H1 (cell line): ENCODE measurements at regions not wholly inside any gene's neighbourhood (a gene's known extent, or its start where the extent isn't known, plus 50 kb on each side); places are given as distances from the start of the nearest gene placed in this dataset.

Experiments used
- CTCF ChIA-PET: fragments of 300-600 bp; sonication (Branson Sonifier 250); formaldehyde crosslinking; loops from one replicate; lab custom pipeline; 2021; ENCODE audit not compliant: partially characterized antibody; lab: Charles Lee
- POLR2A ChIA-PET: fragments of 300-600 bp; sonication (Branson Sonifier 250); formaldehyde crosslinking; loops from one replicate; lab custom pipeline; 2021; ENCODE audit warnings: inconsistent platforms; ENCODE audit not compliant: partially characterized antibody; lab: Charles Lee
- DNase-seq, 2 experiments: peaks; one replicate each; pipeline versions ENCODE4 v3.0.0 to v3.0.0-alpha.2; 2010 to 2022; ENCODE audit warnings: low spot score in 2 of 2, low read depth in 1 of 2, mixed read lengths in 1 of 2
- FAIRE-seq: peaks from 2 replicates; lab custom pipeline; 2011; peaks lifted over from hg19 to GRCh38; lab: Jason Lieb, UNC
- H2AFZ ChIP-seq: 2 replicates; pipeline ENCODE4 v1.8.1; 2012; ENCODE audit warnings: low read length, inconsistent platforms
- H2AK5ac ChIP-seq: 2 replicates; pipeline ENCODE4 v1.6.1; 2013; ENCODE audit warnings: low read depth, low read length
- H2BK120ac ChIP-seq: replicated peaks from 2 replicates; pipeline ENCODE3; 2013; ENCODE audit warnings: low read depth, low read length, inconsistent platforms
- H2BK12ac ChIP-seq: 2 replicates; pipeline ENCODE4 v1.6.1; 2013; ENCODE audit warnings: low read depth, low read length
- H2BK15ac ChIP-seq: 2 replicates; pipeline ENCODE4 v1.6.1; 2013; ENCODE audit warnings: low read length
- H2BK20ac ChIP-seq: 2 replicates; pipeline ENCODE4 v1.6.1; 2013; ENCODE audit warnings: low read length
- H2BK5ac ChIP-seq: 2 replicates; pipeline ENCODE4 v1.6.1; 2013; ENCODE audit warnings: low read depth, low read length
- H3K14ac ChIP-seq: 2 replicates; pipeline ENCODE4 v1.6.1; 2013; ENCODE audit warnings: inconsistent platforms; ENCODE audit not compliant: insufficient read length
- H3K18ac ChIP-seq: 2 replicates; pipeline ENCODE4 v1.6.1; 2013; ENCODE audit warnings: low read length; ENCODE audit errors: extremely low read depth
- H3K23ac ChIP-seq: 2 replicates; pipeline ENCODE4 v1.6.1; 2013; ENCODE audit warnings: inconsistent platforms; ENCODE audit not compliant: insufficient read length
- H3K23me2 ChIP-seq: 2 replicates; pipeline ENCODE4 v1.6.1; 2013; ENCODE audit warnings: low read depth, low read length
- H3K27ac ChIP-seq: 2 replicates; pipeline ENCODE4 v1.6.1; 2011; ENCODE audit warnings: low read depth, low read length, inconsistent platforms
- H3K27me3 ChIP-seq, 4 experiments: replicated peaks in 1 of 4; 1 replicate in 1 of 4; 2 replicates in 3 of 4; pipeline versions ENCODE4 v1.6.1 to v1.8.1; 2011 to 2013; ENCODE audit warnings: low read length in 3 of 4, mild to moderate bottlenecking in 3 of 4, inconsistent platforms in 2 of 4, mixed read lengths in 2 of 4, moderate library complexity in 1 of 4; ENCODE audit not compliant: control insufficient read depth in 3 of 4, insufficient read depth in 3 of 4; ENCODE audit errors: extremely low read depth in 1 of 4
- H3K36me3 ChIP-seq, 4 experiments: 2 replicates each; pipeline versions ENCODE4 v1.6.1 to v1.8.1; 2011 to 2013; ENCODE audit warnings: mild to moderate bottlenecking in 4 of 4, low read length in 3 of 4, moderate library complexity in 2 of 4, control low read depth in 1 of 4, inconsistent platforms in 1 of 4; ENCODE audit not compliant: insufficient read depth in 4 of 4, control insufficient read depth in 2 of 4
- H3K4ac ChIP-seq: replicated peaks from 2 replicates; pipeline ENCODE3; 2013; ENCODE audit warnings: low read length, low read depth, mixed read lengths, inconsistent platforms; ENCODE audit not compliant: insufficient read length
- H3K4me1 ChIP-seq, 4 experiments: replicated peaks in 1 of 4; 1 replicate in 1 of 4; 2 replicates in 3 of 4; pipeline versions ENCODE4 v1.6.1 to v1.8.1; 2011 to 2013; ENCODE audit warnings: low read length in 3 of 4, inconsistent platforms in 2 of 4, mixed read lengths in 1 of 4; ENCODE audit not compliant: insufficient read depth in 4 of 4, control insufficient read depth in 3 of 4
- H3K4me2 ChIP-seq, 2 experiments: 2 replicates each; pipeline versions ENCODE4 v1.6.1 to v1.8.1; 2011 to 2013; ENCODE audit warnings: low read depth in 2 of 2, low read length in 2 of 2, control low read depth in 1 of 2, inconsistent platforms in 1 of 2, mild to moderate bottlenecking in 1 of 2; ENCODE audit not compliant: insufficient read depth in 1 of 2
- H3K4me3 ChIP-seq, 4 experiments: fragments of 200-600, 300-600 bp in 1 of 4; sonication (generic), shearing (Covaris generic), sonication (Bioruptor Twin) in 1 of 4; 2 replicates each; pipeline versions ENCODE4 v1.5.1 to v1.8.1; 2011 to 2016; ENCODE audit warnings: low read length in 4 of 4, low read depth in 3 of 4, control low read depth in 2 of 4, inconsistent platforms in 2 of 4, mild to moderate bottlenecking in 2 of 4, mixed read lengths in 1 of 4, moderate library complexity in 1 of 4; ENCODE audit not compliant: insufficient read depth in 2 of 4; ENCODE audit errors: extremely low read depth in 1 of 4
- H3K56ac ChIP-seq: replicated peaks from 2 replicates; pipeline ENCODE3; 2013; ENCODE audit warnings: low read depth, mild to moderate bottlenecking, mixed read lengths, low read length, inconsistent platforms; ENCODE audit not compliant: insufficient read length
- H3K79me1 ChIP-seq: 2 replicates; pipeline ENCODE4 v1.6.1; 2013; ENCODE audit warnings: low read depth, low read length, control low read depth
- H3K79me2 ChIP-seq, 2 experiments: 2 replicates each; pipeline versions ENCODE4 v1.6.1 to v1.8.1; 2012 to 2013; ENCODE audit warnings: low read length in 2 of 2, mild to moderate bottlenecking in 2 of 2, inconsistent platforms in 1 of 2; ENCODE audit not compliant: insufficient read depth in 2 of 2, control insufficient read depth in 1 of 2
- H3K9ac ChIP-seq, 4 experiments: replicated peaks in 1 of 4; 1 replicate in 1 of 4; 2 replicates in 3 of 4; pipeline versions ENCODE4 v1.6.1 to v1.8.1; 2011 to 2013; ENCODE audit warnings: low read depth in 3 of 4, low read length in 3 of 4, control low read depth in 2 of 4, mild to moderate bottlenecking in 2 of 4, moderate library complexity in 2 of 4, inconsistent platforms in 1 of 4; ENCODE audit errors: extremely low read depth in 1 of 4
- H3K9me3 ChIP-seq, 2 experiments: 2 replicates each; pipeline versions ENCODE4 v1.6.1 to v1.8.1; 2012 to 2013; ENCODE audit warnings: mild to moderate bottlenecking in 2 of 2, moderate library complexity in 2 of 2, control low read depth in 1 of 2, inconsistent platforms in 1 of 2, low read depth in 1 of 2, low read length in 1 of 2, mixed read lengths in 1 of 2; ENCODE audit not compliant: insufficient read depth in 2 of 2
- H4K20me1 ChIP-seq, 2 experiments: replicated peaks in 1 of 2; 2 replicates each; pipeline versions ENCODE3 to v1.8.1; 2011 to 2013; ENCODE audit warnings: inconsistent platforms in 2 of 2, low read length in 2 of 2, mild to moderate bottlenecking in 1 of 2; ENCODE audit not compliant: insufficient read depth in 2 of 2, control insufficient read depth in 1 of 2
- H4K5ac ChIP-seq: 2 replicates; pipeline ENCODE4 v1.6.1; 2013; ENCODE audit warnings: low read length, low read depth, mixed read lengths, inconsistent platforms; ENCODE audit not compliant: insufficient read length
- H4K8ac ChIP-seq: 2 replicates; pipeline ENCODE4 v1.8.0; 2013; ENCODE audit warnings: mild to moderate bottlenecking, moderate library complexity, low read length, inconsistent platforms; ENCODE audit not compliant: insufficient read depth; ENCODE audit errors: extremely low read depth
- H4K91ac ChIP-seq: replicated peaks from 2 replicates; pipeline ENCODE3; 2013; ENCODE audit warnings: low read length, mixed read lengths, inconsistent platforms; ENCODE audit not compliant: insufficient read length
- JUN ChIP-seq: IDR thresholded peaks from 2 replicates; pipeline ENCODE4 v1.6.1; 2011; ENCODE audit warnings: low read depth, mild to moderate bottlenecking, improper control_type of control experiment, low read length
- YY1 ChIP-seq: IDR thresholded peaks from 2 replicates; pipeline ENCODE4 v1.6.1; 2011; ENCODE audit warnings: low read depth, mild to moderate bottlenecking, low read length
- WGBS, 2 experiments: shearing (Covaris generic) in 1 of 2; methylation state at CpG; one replicate each; pipeline versions ENCODE4 v1.1.6 to v1.1.7; 2013 to 2015; ENCODE audit warnings: low lambda C conversion rate in 2 of 2, mixed read lengths in 2 of 2, inconsistent platforms in 1 of 2, low coverage in 1 of 2, missing lambda C conversion rate in 1 of 2; ENCODE audit not compliant: insufficient replicate concordance in 2 of 2, insufficient coverage in 1 of 2, insufficient read length in 1 of 2; ENCODE audit errors: extremely low coverage in 1 of 2, missing lambda C conversion rate in 1 of 2; 5-methylcytosine and 5-hydroxymethylcytosine counted together

- Histone ChIP-seq H3K18ac (no peak overlapping the region), H3K9me3 (no peaks in the 10 kb centered on the region), H2BK12ac (no peak overlapping the region), H3K79me1 (no peaks in the 10 kb centered on the region), H2BK120ac (no peak overlapping the region), H3K4me1 (no peaks in the 10 kb centered on the region), H3K23ac (no peak overlapping the region), H4K8ac (no peak overlapping the region), H3K27me3 (no peaks in the 10 kb centered on the region), H3K14ac (no peak overlapping the region), H4K91ac (no peak overlapping the region), H3K23me2 (no peaks in the 10 kb centered on the region; the same call in 1 of the 2 replicates), H3K9ac (no peak overlapping the region), H3K4me2 (no peak overlapping the region), H4K5ac (no peak overlapping the region), H3K56ac (no peak overlapping the region), H3K4me3 (no peak overlapping the region), H3K4ac (no peak overlapping the region), H2BK5ac (no peak overlapping the region)
- FAIRE-seq, result no peak
- POLR2A ChIA-PET, result no interaction called here
- peak; percentile 68; the same call in 1 of the 2 replicates for TF ChIP-seq YY1
- TF ChIP-seq JUN, result no peak
- TF ChIP-seq, all 59 proteins: peak for 1
- DNase-seq, result no peak
- H3K27ac ChIP-seq, result no peak overlapping the region
- WGBS, 2 experiments, result 95% methylated on average over 1 of the region's 1 CpG; no CpG with 5 or more reads in 1 of the 2 experiments
- no peaks in the 10 kb centered on the region for H4K20me1 ChIP-seq
- H2BK20ac ChIP-seq, result no peak overlapping the region
- CTCF ChIA-PET, result interaction anchor here (0.9 to 1.5 kb wide), 7 partner anchors 9 to 465 kb away, joined by 3 to 6 read pairs (median 4); no protein-coding TSS in a partner anchor
- H2BK15ac ChIP-seq, result no peak overlapping the region
- peak overlapping the region; percentile 55; the same call in 1 of the 2 replicates for H2AFZ ChIP-seq
- no peaks in the 10 kb centered on the region for H3K36me3 ChIP-seq
- no peak overlapping the region for H2AK5ac ChIP-seq
- no peaks in the 10 kb centered on the region for H3K79me2 ChIP-seq
These were observed 402.6 kb upstream of the GBE1 start for GRCh38 chr3:82163907-82164520.
